Peyer's patch (tissue), 4 donors: ENCODE measurements at regions not wholly inside any gene's neighbourhood (a gene's known extent, or its start where the extent isn't known, plus 50 kb on each side); places are given as distances from the start of the nearest gene placed in this dataset.

Experiments used
- DNase-seq, 3 donors: peaks; one replicate each; pipeline ENCODE4 v3.0.0-alpha.2; 2017 to 2019
- H3K27ac ChIP-seq, 4 donors: fragments of 200-600 bp; sonication (generic); one replicate each; pipeline ENCODE4 v1.5.1; 2016 to 2019
- H3K27me3 ChIP-seq, 2 donors: fragments of 200-600 bp; sonication (generic); one replicate each; pipeline ENCODE4 v1.5.1; 2019
- H3K36me3 ChIP-seq, 3 donors: fragments of 200-600 bp; sonication (generic); one replicate each; pipeline ENCODE4 v1.5.1; 2016 to 2019
- H3K4me1 ChIP-seq, 4 donors: fragments of 200-600 bp; sonication (generic); one replicate each; pipeline ENCODE4 v1.5.1; 2016 to 2019
- H3K4me3 ChIP-seq, 4 donors: fragments of 200-600 bp; sonication (generic); 1 replicate in 3 of 4; 2 replicates in 1 of 4; pipeline ENCODE4 v1.5.1; 2016 to 2019; ENCODE audit warnings: mild to moderate bottlenecking in 1 of 4
- H3K9me3 ChIP-seq, 4 donors: fragments of 200-600 bp; sonication (generic); one replicate each; pipeline ENCODE4 v1.5.1; 2016 to 2019; ENCODE audit warnings: mild to moderate bottlenecking in 1 of 4
- POLR2A ChIP-seq, 2 donors: fragments of 450-650 bp; IDR thresholded peaks; one replicate each; pipeline ENCODE4 v1.5.1; 2017; ENCODE audit warnings: antibody characterized with exemption in 2 of 2, mild to moderate bottlenecking in 2 of 2, moderate library complexity in 2 of 2
- TF ChIP-seq, protein P1 (sequence below), 6 experiments: fragments of 450-650 bp in 4 of 6; fragments of 200-600 bp in 2 of 6; sonication (generic) in 1 of 6; IDR thresholded peaks; one replicate each; pipeline ENCODE4 v1.5.1; 2017 to 2019; ENCODE audit warnings: antibody characterized with exemption in 6 of 6, mild to moderate bottlenecking in 3 of 6, moderate library complexity in 1 of 6

DNA sequence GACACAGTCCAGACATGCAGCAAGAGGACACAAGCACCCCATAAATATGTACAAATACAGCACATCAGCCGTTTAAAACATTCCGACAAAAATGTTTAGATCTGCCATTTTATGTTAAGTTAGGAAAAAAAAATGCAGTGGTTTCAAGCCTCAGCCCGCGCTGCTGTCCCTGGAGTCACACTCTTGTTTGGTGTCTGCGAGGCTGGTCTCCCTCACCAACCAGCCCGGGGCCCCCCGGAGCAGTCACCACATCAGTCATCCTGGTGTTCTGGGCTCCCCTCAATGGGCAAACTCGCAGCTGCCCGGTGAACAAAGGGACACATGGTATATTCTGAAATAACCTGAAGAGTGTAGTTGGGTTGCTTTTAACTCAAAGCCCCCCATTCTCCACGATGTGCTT is 1022.2 kb downstream of the BRD1 start:
- no peaks in the 10 kb centered on the region for H3K9me3 ChIP-seq
- no peaks in the 10 kb centered on the region for H3K27me3 ChIP-seq
- no peak overlapping the region for H3K4me3 ChIP-seq
- no peaks in the 10 kb centered on the region for H3K4me1 ChIP-seq
- H3K27ac ChIP-seq = no peak overlapping the region
- TF ChIP-seq, protein P1, sequence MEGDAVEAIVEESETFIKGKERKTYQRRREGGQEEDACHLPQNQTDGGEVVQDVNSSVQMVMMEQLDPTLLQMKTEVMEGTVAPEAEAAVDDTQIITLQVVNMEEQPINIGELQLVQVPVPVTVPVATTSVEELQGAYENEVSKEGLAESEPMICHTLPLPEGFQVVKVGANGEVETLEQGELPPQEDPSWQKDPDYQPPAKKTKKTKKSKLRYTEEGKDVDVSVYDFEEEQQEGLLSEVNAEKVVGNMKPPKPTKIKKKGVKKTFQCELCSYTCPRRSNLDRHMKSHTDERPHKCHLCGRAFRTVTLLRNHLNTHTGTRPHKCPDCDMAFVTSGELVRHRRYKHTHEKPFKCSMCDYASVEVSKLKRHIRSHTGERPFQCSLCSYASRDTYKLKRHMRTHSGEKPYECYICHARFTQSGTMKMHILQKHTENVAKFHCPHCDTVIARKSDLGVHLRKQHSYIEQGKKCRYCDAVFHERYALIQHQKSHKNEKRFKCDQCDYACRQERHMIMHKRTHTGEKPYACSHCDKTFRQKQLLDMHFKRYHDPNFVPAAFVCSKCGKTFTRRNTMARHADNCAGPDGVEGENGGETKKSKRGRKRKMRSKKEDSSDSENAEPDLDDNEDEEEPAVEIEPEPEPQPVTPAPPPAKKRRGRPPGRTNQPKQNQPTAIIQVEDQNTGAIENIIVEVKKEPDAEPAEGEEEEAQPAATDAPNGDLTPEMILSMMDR (IDR thresholded peaks at IDR 0.05) = no peak
- TF ChIP-seq POLR2A (IDR thresholded peaks at IDR 0.05) = no peak
- no peaks in the 10 kb centered on the region for H3K36me3 ChIP-seq
- DNase-seq = no peak

DNA sequence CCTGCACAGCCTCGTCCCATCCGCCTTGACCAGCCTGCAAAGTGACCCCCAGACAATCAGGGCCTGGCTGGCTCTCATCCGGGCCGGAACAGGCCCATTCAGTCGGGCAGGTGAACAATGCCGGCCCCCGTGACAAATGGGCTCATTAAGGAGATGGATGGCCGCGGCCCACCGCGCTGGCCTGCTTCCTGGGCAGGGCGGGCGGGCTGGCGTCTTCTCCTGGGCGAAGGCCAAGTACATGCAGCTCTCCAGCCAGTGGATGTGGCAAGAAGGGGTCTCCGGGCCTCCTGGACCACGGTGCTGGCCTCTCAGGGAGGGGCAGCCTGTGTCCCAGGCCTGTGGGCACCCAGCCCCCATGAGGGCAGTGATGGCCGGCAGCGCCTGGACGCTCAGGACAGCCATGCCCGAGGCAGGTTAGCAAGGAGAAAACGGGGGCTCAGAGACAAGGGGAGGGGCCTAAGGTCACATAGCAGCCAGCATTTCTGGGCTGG is 1022.8 kb downstream of the BRD1 start:
- no peaks in the 10 kb centered on the region for H3K4me1 ChIP-seq
- no peak overlapping the region for H3K27ac ChIP-seq
- H3K27me3 ChIP-seq = no peaks in the 10 kb centered on the region
- no peaks in the 10 kb centered on the region for H3K36me3 ChIP-seq
- no peaks in the 10 kb centered on the region for H3K9me3 ChIP-seq
- no peak overlapping the region for H3K4me3 ChIP-seq
- DNase-seq = no peak
- TF ChIP-seq, protein P1 (IDR thresholded peaks at IDR 0.05) = no peak
- TF ChIP-seq POLR2A (IDR thresholded peaks at IDR 0.05) = no peak

DNA sequence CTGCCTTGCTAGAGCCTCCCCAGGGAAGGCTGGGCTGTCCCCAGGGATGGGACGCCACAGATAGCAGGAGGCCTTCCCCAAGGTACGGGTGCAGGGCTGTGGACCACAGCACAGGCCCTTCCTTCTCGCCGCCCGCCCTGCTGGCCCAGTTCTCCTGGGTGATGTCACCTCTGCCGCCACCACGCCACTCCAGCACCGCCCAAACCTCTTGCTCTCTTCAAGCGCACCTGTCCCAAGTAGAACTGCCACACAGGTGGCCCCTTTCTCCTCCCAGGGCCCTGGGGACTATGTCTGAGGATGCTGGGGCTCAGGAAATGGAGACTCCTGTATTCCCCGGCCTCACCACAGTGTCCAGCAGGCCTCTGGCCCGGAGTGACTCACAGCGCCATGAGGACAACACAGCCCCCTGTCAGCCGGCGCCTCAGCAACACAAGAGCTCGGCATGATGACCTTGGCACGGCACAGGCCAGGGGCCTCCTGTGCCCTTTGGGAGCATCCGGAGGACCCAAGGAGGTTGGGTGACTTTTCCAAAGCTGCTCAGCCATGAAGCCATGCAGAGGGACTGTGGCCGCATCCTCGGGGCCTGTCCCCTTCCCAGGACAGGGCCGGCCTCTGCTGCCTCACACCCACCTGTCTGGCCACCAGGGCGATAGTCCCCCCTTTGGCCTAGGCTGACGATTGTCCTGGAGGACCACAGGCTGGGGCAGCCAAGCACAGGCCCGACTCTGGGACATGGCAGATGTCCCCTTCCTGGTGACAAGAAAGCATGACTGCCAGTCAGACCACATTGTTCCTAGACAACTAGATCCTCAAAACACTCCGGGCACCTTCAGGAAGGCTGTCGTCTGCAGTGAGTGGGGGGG is 1023.5 kb downstream of the BRD1 start:
- TF ChIP-seq, protein P1 (IDR thresholded peaks at IDR 0.05) = no peak
- no peak for TF ChIP-seq POLR2A (IDR thresholded peaks at IDR 0.05)
- Histone ChIP-seq H3K4me3 (no peak overlapping the region), H3K27me3 (no peaks in the 10 kb centered on the region), H3K36me3 (no peaks in the 10 kb centered on the region), H3K4me1 (no peaks in the 10 kb centered on the region), H3K9me3 (no peaks in the 10 kb centered on the region), H3K27ac (no peak overlapping the region)
- no peak for DNase-seq

DNA sequence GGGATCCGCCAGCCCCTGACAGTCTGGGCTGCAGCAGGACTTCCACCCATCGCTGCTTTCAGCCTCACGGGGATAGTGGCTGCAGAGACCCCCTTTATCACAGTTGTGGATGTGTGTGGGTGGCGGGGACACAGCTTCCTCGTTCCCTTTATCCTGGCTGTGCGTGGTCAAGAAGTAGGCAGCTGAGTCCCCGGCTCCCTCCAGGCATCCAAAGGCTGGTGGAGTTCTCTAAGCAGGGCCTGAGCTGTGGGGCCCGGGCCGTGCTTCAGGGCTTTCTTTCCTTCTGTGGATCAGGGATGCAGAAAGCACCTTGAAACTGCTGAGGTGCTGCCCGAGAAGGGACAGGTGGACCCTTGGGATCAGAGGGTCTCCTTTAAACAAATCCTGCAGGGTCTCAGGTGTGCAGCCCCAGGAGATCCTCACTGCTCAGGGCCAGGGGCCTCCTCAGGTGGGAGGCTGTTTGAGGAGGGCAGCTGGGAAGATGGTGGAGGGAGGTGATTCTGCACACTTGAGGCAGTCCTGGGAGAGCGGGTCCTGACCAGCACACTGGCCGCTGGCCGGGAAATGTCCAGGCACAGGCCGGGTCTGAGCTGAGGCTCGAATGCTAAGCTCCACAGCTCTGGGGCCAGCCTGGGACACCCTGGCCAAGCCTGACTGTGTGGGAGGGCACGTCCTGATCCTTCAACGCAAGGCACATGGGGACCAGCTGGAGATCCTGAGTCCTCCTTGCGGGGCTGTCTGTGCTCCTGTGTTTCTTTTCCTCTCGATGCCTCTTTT is 1024.3 kb downstream of the BRD1 start:
- Histone ChIP-seq H3K36me3 (no peaks in the 10 kb centered on the region), H3K4me1 (no peaks in the 10 kb centered on the region), H3K27ac (no peak overlapping the region), H3K4me3 (no peak overlapping the region), H3K27me3 (no peaks in the 10 kb centered on the region), H3K9me3 (no peaks in the 10 kb centered on the region)
- TF ChIP-seq POLR2A (IDR thresholded peaks at IDR 0.05) = no peak
- TF ChIP-seq, protein P1 (IDR thresholded peaks at IDR 0.05) = no peak
- no peak for DNase-seq

DNA sequence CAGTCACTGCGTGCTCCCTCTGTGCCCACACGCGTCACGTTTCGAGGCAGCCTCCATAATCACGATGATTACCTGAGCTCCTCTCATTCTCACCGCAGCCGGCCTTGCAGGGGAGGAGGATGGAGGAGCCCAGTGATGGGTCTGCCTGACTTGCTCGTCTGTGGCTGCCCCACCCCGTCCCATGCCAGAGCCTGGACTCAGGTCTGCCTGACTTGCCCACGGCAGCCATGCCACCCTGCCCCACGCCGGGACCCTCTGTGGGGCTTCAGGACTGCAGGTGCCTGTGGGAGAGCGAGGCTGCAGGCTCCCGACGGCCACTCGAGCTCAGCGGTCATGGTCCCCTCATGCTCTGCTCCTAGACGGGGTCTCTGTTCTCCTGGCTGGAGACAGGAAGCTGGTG is 1025.1 kb downstream of the BRD1 start:
- Histone ChIP-seq H3K4me3 (no peak overlapping the region), H3K27ac (no peak overlapping the region), H3K36me3 (no peaks in the 10 kb centered on the region), H3K27me3 (no peaks in the 10 kb centered on the region), H3K4me1 (no peaks in the 10 kb centered on the region), H3K9me3 (no peaks in the 10 kb centered on the region)
- DNase-seq = no peak
- TF ChIP-seq, protein P1 (IDR thresholded peaks at IDR 0.05) = no peak
- TF ChIP-seq POLR2A (IDR thresholded peaks at IDR 0.05) = no peak
